Gastrocnemius medialis (tissue), 4 donors: ENCODE measurements at regions not wholly inside any gene's neighbourhood (a gene's known extent, or its start where the extent isn't known, plus 50 kb on each side); places are given as distances from the start of the nearest gene placed in this dataset.

ENCODE experiments used
- ATAC-seq, 2 donors: fragments of 150-250 bp; one replicate each; pipeline ENCODE4 v1.9.1; 2016
- DNase-seq, 2 donors: peaks; one replicate each; pipeline ENCODE4 v3.0.0-alpha.2; 2019
- H3K27ac ChIP-seq, 4 donors: fragments of 200-600 bp; sonication (generic); 1 replicate in 1 of 4; 2 replicates in 3 of 4; pipeline ENCODE4 v1.5.1; 2016 to 2018; ENCODE audit warnings: mild to moderate bottlenecking in 2 of 4, moderate library complexity in 1 of 4
- H3K27me3 ChIP-seq, 3 donors: fragments of 200-600 bp; sonication (generic) in 2 of 3; 1 replicate in 1 of 3; 2 replicates in 2 of 3; pipeline versions ENCODE4 v1.5.1 to v1.6.0; 2016 to 2019; ENCODE audit warnings: mild to moderate bottlenecking in 1 of 3, moderate library complexity in 1 of 3
- H3K36me3 ChIP-seq, 2 donors: fragments of 200-600 bp; sonication (generic) in 1 of 2; one replicate each; pipeline ENCODE4 v1.5.1; 2017 to 2018
- H3K4me1 ChIP-seq, 2 donors: fragments of 200-600 bp; sonication (generic) in 1 of 2; one replicate each; pipeline ENCODE4 v1.5.1; 2016 to 2017; ENCODE audit warnings: mild to moderate bottlenecking in 2 of 2
- H3K4me3 ChIP-seq, 4 donors: fragments of 200-600 bp; sonication (generic) in 3 of 4; 1 replicate in 1 of 4; 2 replicates in 3 of 4; pipeline ENCODE4 v1.5.1; 2016 to 2019; ENCODE audit warnings: mild to moderate bottlenecking in 2 of 4
- H3K9me3 ChIP-seq, 3 donors: fragments of 200-600 bp; sonication (generic) in 2 of 3; 1 replicate in 1 of 3; 2 replicates in 2 of 3; pipeline ENCODE4 v1.5.1; 2016 to 2019
- CTCF ChIP-seq, 5 experiments: fragments of 450-650 bp in 3 of 5; fragments of 200-600 bp in 2 of 5; sonication (generic) in 2 of 5; IDR thresholded peaks in 4 of 5; conservative IDR thresholded peaks in 1 of 5; 1 replicate in 4 of 5; 2 replicates in 1 of 5; pipeline ENCODE4 v1.5.1; 2016 to 2019; ENCODE audit warnings: antibody characterized with exemption in 5 of 5, mild to moderate bottlenecking in 3 of 5, moderate library complexity in 3 of 5
- POLR2A ChIP-seq, 2 donors: fragments of 450-650 bp; IDR thresholded peaks; one replicate each; pipeline ENCODE4 v1.6.1; 2017; ENCODE audit warnings: antibody characterized with exemption in 2 of 2, mild to moderate bottlenecking in 2 of 2, moderate library complexity in 2 of 2
- in situ Hi-C, 4 donors: fragments of 200-750 bp; cut with MboI; loops; one replicate each; pipeline versions ENCODE4 v1.15.0 to v1.8.0; 2017; ENCODE audit warnings: low sequenced_read_pairs in 4 of 4
- intact Hi-C: fragments of 100-400 bp; cut with DNase I; formaldehyde crosslinking; loops from one replicate; pipeline ENCODE4 v1.15.1; 2023; ENCODE audit warnings: low total_unique reads

- Histone ChIP-seq H3K4me3 (no peak overlapping the region), H3K36me3 (no peaks in the 10 kb centered on the region), H3K4me1 (no peaks in the 10 kb centered on the region), H3K9me3 (no peaks in the 10 kb centered on the region), H3K27me3 (no peaks in the 10 kb centered on the region), H3K27ac (no peak overlapping the region)
- ATAC-seq, result no peak
- TF ChIP-seq CTCF (IDR thresholded peaks at IDR 0.05 in 4 of 5, conservative IDR thresholded peaks at IDR 0.05 in 1 of 5) (no peak), POLR2A (IDR thresholded peaks at IDR 0.05) (no peak)
- in situ Hi-C loops, result no loop called here
- intact Hi-C loops, result no loop called here
- DNase-seq, result no peak
Measured at GRCh38 chr13:58611117-58611516, 979.6 kb downstream of the PCDH17 start.

GRCh38 chr13:58617880-58618665 is 986.5 kb downstream of the PCDH17 start:
- Histone ChIP-seq H3K9me3 (no peaks in the 10 kb centered on the region), H3K4me1 (no peaks in the 10 kb centered on the region), H3K4me3 (no peak overlapping the region), H3K27me3 (no peaks in the 10 kb centered on the region), H3K36me3 (no peaks in the 10 kb centered on the region), H3K27ac (no peak overlapping the region)
- no peak for ATAC-seq
- TF ChIP-seq POLR2A (IDR thresholded peaks at IDR 0.05) (no peak), CTCF (IDR thresholded peaks at IDR 0.05 in 4 of 5, conservative IDR thresholded peaks at IDR 0.05 in 1 of 5) (no peak)
- DNase-seq, result no peak
- in situ Hi-C loops, result no loop called here
- intact Hi-C loops, result no loop called here

GRCh38 chr13:58619396-58620113 is 988.0 kb downstream of the PCDH17 start:
- DNase-seq, result no peak
- no peak for TF ChIP-seq POLR2A (IDR thresholded peaks at IDR 0.05)
- no peak for TF ChIP-seq CTCF (IDR thresholded peaks at IDR 0.05 in 4 of 5, conservative IDR thresholded peaks at IDR 0.05 in 1 of 5)
- Histone ChIP-seq H3K27me3 (no peaks in the 10 kb centered on the region), H3K9me3 (no peaks in the 10 kb centered on the region), H3K36me3 (no peaks in the 10 kb centered on the region), H3K4me3 (no peak overlapping the region), H3K4me1 (no peaks in the 10 kb centered on the region), H3K27ac (no peak overlapping the region)
- in situ Hi-C loops (no loop called here), intact Hi-C loops (no loop called here)
- no peak for ATAC-seq

- no peak for ATAC-seq
- no peak for DNase-seq
- H3K4me3 ChIP-seq, result no peak overlapping the region
- no peaks in the 10 kb centered on the region for H3K9me3 ChIP-seq
- intact Hi-C loops, result no loop called here
- no peaks in the 10 kb centered on the region for H3K27me3 ChIP-seq
- H3K36me3 ChIP-seq, result no peaks in the 10 kb centered on the region
- no peaks in the 10 kb centered on the region for H3K4me1 ChIP-seq
- TF ChIP-seq CTCF (IDR thresholded peaks at IDR 0.05 in 4 of 5, conservative IDR thresholded peaks at IDR 0.05 in 1 of 5) (no peak), POLR2A (IDR thresholded peaks at IDR 0.05) (no peak)
- in situ Hi-C loops, result no loop called here
- H3K27ac ChIP-seq, result no peak overlapping the region
Measured at GRCh38 chr13:58620176-58620575, 988.6 kb downstream of the PCDH17 start.
